ENCODE measurements at regions not wholly inside any gene's neighbourhood (a gene's known extent, or its start where the extent isn't known, plus 50 kb on each side); places are given as distances from the start of the nearest gene placed in this dataset.
A peak's percentile ranks its signal among the peaks of the same experiment; 100 is the strongest.
"Not testable (repeated sequence)": the region's sequence is repeated elsewhere in the genome, so short reads cannot be mapped to it uniquely, and the experiment has no call there.

GRCh38 chr7:63856466-63856865 is 142.2 kb upstream of the ZNF722 start:
- DNase-seq (ENCODE audit: low spot score in 2 of 2); H3K4me1 Mint-ChIP-seq; H3K4me3 Mint-ChIP-seq; H3K27me3 Mint-ChIP-seq; H3K27ac Mint-ChIP-seq; H3K36me3 Mint-ChIP-seq; ATAC-seq (ENCODE audit: low read depth): not testable (repeated sequence)
- H3K9me3 Mint-ChIP-seq = peaks cover 18% of the 10 kb centered on the region

- Mint-ChIP-seq H3K4me3 (no peak overlapping the region), H3K4me1 (no peaks in the 10 kb centered on the region), H3K36me3 (no peaks in the 10 kb centered on the region), H3K27ac (no peak overlapping the region), H3K27me3 (no peaks in the 10 kb centered on the region), H3K9me3 (peaks cover 14% of the 10 kb centered on the region)
- ATAC-seq (ENCODE audit: low read depth) (no peak), DNase-seq (ENCODE audit: low spot score in 2 of 2) (no peak)
Observed at GRCh38 chr7:63867127-63867526, 131.5 kb upstream of the ZNF722 start.

- H3K4me1 Mint-ChIP-seq; DNase-seq (ENCODE audit: low spot score in 2 of 2); H3K36me3 Mint-ChIP-seq; ATAC-seq (ENCODE audit: low read depth); H3K4me3 Mint-ChIP-seq; H3K27me3 Mint-ChIP-seq; H3K27ac Mint-ChIP-seq: not testable (repeated sequence)
- H3K9me3 Mint-ChIP-seq = peaks cover 11% of the 10 kb centered on the region
Observed at GRCh38 chr7:63874242-63874641, 124.4 kb upstream of the ZNF722 start.

GRCh38 chr7:63876707-63877322 is 121.8 kb upstream of the ZNF722 start:
- H3K4me3 Mint-ChIP-seq = no peak overlapping the region
- H3K36me3 Mint-ChIP-seq = no peaks in the 10 kb centered on the region
- H3K27me3 Mint-ChIP-seq = no peaks in the 10 kb centered on the region
- H3K9me3 Mint-ChIP-seq = peaks cover 15% of the 10 kb centered on the region
- no peaks in the 10 kb centered on the region for H3K4me1 Mint-ChIP-seq
- no peak for ATAC-seq (ENCODE audit: low read depth)
- no peak for DNase-seq (ENCODE audit: low spot score in 2 of 2)
- H3K27ac Mint-ChIP-seq = no peak overlapping the region

GRCh38 chr7:63887031-63887430 is 111.6 kb upstream of the ZNF722 start:
- DNase-seq (ENCODE audit: low spot score in 2 of 2) (no peak), ATAC-seq (ENCODE audit: low read depth) (no peak)
- H3K27ac Mint-ChIP-seq = no peak overlapping the region
- peaks cover 2% of the 10 kb centered on the region for H3K27me3 Mint-ChIP-seq
- H3K9me3 Mint-ChIP-seq = peaks cover 10% of the 10 kb centered on the region
- H3K4me3 Mint-ChIP-seq = no peak overlapping the region
- H3K36me3 Mint-ChIP-seq = no peaks in the 10 kb centered on the region
- H3K4me1 Mint-ChIP-seq = no peaks in the 10 kb centered on the region

- H3K27ac Mint-ChIP-seq = peak overlapping the region; percentile 97
- ATAC-seq (ENCODE audit: low read depth) (peak; percentile 78), DNase-seq (ENCODE audit: low spot score in 2 of 2) (peak; percentile 72 to 74)
- H3K36me3 Mint-ChIP-seq = no peaks in the 10 kb centered on the region
- no peaks in the 10 kb centered on the region for H3K27me3 Mint-ChIP-seq
- H3K4me3 Mint-ChIP-seq = peak overlapping the region; percentile 99
- H3K9me3 Mint-ChIP-seq = peaks cover 4% of the 10 kb centered on the region
- no peaks in the 10 kb centered on the region for H3K4me1 Mint-ChIP-seq
Observed at GRCh38 chr7:63899691-63900393, 98.8 kb upstream of the ZNF722 start.

GRCh38 chr7:63900394-63901203 is 98.0 kb upstream of the ZNF722 start:
- Mint-ChIP-seq H3K4me3 (peak overlapping the region; percentile 99), H3K27ac (peak overlapping the region; percentile 97), H3K9me3 (peaks cover 4% of the 10 kb centered on the region), H3K36me3 (no peaks in the 10 kb centered on the region), H3K27me3 (no peaks in the 10 kb centered on the region), H3K4me1 (no peaks in the 10 kb centered on the region)
- ATAC-seq (ENCODE audit: low read depth) (peak; percentile 91), DNase-seq (ENCODE audit: low spot score in 2 of 2) (peak; percentile 67 to 76)

- H3K27ac Mint-ChIP-seq; DNase-seq (ENCODE audit: low spot score in 2 of 2); ATAC-seq (ENCODE audit: low read depth); H3K4me1 Mint-ChIP-seq; H3K36me3 Mint-ChIP-seq; H3K9me3 Mint-ChIP-seq; H3K27me3 Mint-ChIP-seq: not testable (repeated sequence)
- H3K4me3 Mint-ChIP-seq = peak overlapping the region; percentile 99
Observed at GRCh38 chr7:63901204-63901506, 97.5 kb upstream of the ZNF722 start.

GRCh38 chr7:63918986-63919385 is 79.7 kb upstream of the ZNF722 start:
- ATAC-seq (ENCODE audit: low read depth) (no peak), DNase-seq (ENCODE audit: low spot score in 2 of 2) (no peak)
- Mint-ChIP-seq H3K36me3 (peaks cover under 1% of the 10 kb centered on the region), H3K27me3 (no peaks in the 10 kb centered on the region), H3K4me1 (no peaks in the 10 kb centered on the region), H3K27ac (no peak overlapping the region), H3K4me3 (no peak overlapping the region), H3K9me3 (peaks cover 14% of the 10 kb centered on the region)

- peak overlapping the region; percentile 92 for H3K27ac Mint-ChIP-seq
- no peaks in the 10 kb centered on the region for H3K27me3 Mint-ChIP-seq
- H3K4me3 Mint-ChIP-seq = peak overlapping the region; percentile 96
- DNase-seq (ENCODE audit: low spot score in 2 of 2) = no peak
- H3K36me3 Mint-ChIP-seq = peaks cover 2% of the 10 kb centered on the region
- no peak for ATAC-seq (ENCODE audit: low read depth)
- H3K9me3 Mint-ChIP-seq = peaks cover 9% of the 10 kb centered on the region
- H3K4me1 Mint-ChIP-seq = peaks cover 6% of the 10 kb centered on the region
Observed at GRCh38 chr7:63925262-63925625, 73.4 kb upstream of the ZNF722 start.

GRCh38 chr7:63925626-63926460 is 72.8 kb upstream of the ZNF722 start:
- H3K4me1 Mint-ChIP-seq = peaks cover 6% of the 10 kb centered on the region
- H3K4me3 Mint-ChIP-seq = peak overlapping the region; percentile 96
- H3K9me3 Mint-ChIP-seq = peaks cover 7% of the 10 kb centered on the region
- ATAC-seq (ENCODE audit: low read depth) (peak; percentile 92), DNase-seq (ENCODE audit: low spot score in 2 of 2) (peak; percentile 78 to 80)
- H3K27ac Mint-ChIP-seq = peak overlapping the region; percentile 92
- H3K27me3 Mint-ChIP-seq = no peaks in the 10 kb centered on the region
- H3K36me3 Mint-ChIP-seq = peaks cover 2% of the 10 kb centered on the region

- H3K4me3 Mint-ChIP-seq = no peak overlapping the region
- DNase-seq (ENCODE audit: low spot score in 2 of 2) (no peak), ATAC-seq (ENCODE audit: low read depth) (no peak)
- H3K36me3 Mint-ChIP-seq = peaks cover 2% of the 10 kb centered on the region
- no peaks in the 10 kb centered on the region for H3K27me3 Mint-ChIP-seq
- peaks cover 6% of the 10 kb centered on the region for H3K4me1 Mint-ChIP-seq
- no peak overlapping the region for H3K27ac Mint-ChIP-seq
- peaks cover 7% of the 10 kb centered on the region for H3K9me3 Mint-ChIP-seq
Observed at GRCh38 chr7:63927261-63927660, 71.4 kb upstream of the ZNF722 start.

GRCh38 chr7:63931057-63931600 is 67.5 kb upstream of the ZNF722 start:
- H3K9me3 Mint-ChIP-seq = peaks cover 6% of the 10 kb centered on the region
- H3K4me1 Mint-ChIP-seq = peaks cover 2% of the 10 kb centered on the region
- H3K36me3 Mint-ChIP-seq = peaks cover 2% of the 10 kb centered on the region
- ATAC-seq (ENCODE audit: low read depth) (no peak), DNase-seq (ENCODE audit: low spot score in 2 of 2) (no peak)
- H3K27ac Mint-ChIP-seq = no peak overlapping the region
- no peaks in the 10 kb centered on the region for H3K27me3 Mint-ChIP-seq
- no peak overlapping the region for H3K4me3 Mint-ChIP-seq
